Muscle of back (tissue), 3 donors: ENCODE measurements at regions not wholly inside any gene's neighbourhood (a gene's known extent, or its start where the extent isn't known, plus 50 kb on each side); places are given as distances from the start of the nearest gene placed in this dataset.
A peak's percentile ranks its signal among the peaks of the same experiment; 100 is the strongest.

Experiments used
- DNase-seq, 3 donors: peaks; one replicate each; pipeline versions ENCODE4 v3.0.0 to v3.0.0-alpha.2; 2013

- no peak for DNase-seq
Observed at GRCh38 chr13:111925146-111925875, 141.6 kb upstream of the SOX1 start.

DNA sequence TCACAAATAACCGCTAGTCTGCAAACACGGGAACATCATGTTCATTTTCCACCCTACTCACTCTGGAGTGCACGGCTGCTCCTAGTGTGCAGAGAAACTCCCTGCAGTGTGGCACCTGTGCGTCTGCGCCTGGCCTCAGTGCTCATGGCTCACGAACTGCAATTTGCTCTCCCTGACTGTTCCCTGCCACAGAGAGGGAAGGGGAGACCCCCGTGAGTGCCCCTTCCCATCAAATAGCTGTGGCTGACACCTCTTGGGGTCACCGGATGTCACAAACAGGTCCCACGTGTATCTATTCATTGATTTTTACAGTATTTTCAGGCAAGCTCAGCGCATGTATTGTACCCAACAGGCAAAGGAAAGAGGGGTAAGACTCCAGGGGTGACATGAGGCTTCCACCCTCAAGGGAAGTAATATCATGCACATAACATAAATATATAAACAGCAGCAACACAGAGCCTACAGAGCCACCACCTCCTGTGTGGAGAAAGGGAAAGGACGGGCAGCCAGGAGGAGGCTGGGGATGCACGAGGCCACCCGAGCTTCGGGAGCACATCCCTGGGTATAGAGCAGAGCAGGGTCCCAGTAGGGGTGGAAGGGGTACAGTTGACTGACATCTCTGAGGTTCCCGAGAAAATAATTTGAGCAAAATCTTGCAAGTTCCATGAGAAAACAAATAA, 140.3 kb upstream of the SOX1 start:
- DNase-seq: no peak

DNA sequence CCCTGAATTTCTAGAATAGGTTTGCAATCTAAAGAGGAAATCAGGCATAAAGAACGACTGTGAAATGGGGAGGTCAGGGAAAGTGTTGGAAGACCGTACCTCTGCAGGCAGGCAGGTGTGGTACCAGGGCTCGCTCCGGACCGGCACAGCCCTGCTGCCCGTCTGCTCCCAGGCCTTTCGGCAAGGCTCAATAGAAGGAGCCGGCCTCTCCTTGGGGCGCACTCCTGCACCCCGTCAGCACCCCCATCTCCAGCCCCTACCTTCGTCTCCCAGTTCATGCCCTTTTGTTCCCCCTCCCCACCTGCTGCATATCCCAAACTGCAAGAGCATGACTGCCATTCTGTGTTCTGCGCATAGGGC, 139.8 kb upstream of the SOX1 start:
- no peak for DNase-seq

DNA sequence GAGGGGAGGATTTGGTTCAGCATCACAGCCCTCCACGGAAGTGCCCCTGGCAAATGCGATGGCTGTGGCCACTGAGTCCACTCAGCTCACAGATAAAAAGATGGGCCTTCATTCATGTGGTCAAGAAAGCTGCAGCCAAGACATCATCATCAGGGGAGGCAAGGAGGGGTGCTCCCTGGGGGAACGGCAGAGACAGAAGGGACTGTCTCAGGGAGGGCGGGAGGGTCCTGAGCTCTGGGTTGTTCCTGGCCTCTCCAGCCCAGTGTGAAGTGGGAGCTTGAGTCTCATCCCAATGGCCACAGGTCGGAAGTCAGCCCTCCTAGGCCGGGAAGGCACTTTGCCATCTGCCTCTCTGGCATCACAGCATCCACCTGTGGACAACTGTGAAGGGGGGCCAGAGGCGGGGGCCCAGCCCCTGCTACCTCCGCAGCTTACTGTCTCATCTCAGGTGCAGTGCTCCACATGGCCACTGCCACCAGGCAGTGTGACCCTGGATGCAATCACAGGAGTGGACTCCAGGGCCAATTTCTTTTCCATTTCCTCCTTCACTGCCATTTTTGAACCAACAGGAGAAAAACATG, 137.8 kb upstream of the SOX1 start:
- no peak for DNase-seq

- no peak for DNase-seq
Observed at GRCh38 chr13:111936267-111936925, 130.6 kb upstream of the SOX1 start.

- peak; percentile 7 to 64 (median 32) for DNase-seq
Observed at GRCh38 chr13:111937777-111938311, 129.1 kb upstream of the SOX1 start.

GRCh38 chr13:111938741-111939665, 127.9 kb upstream of the SOX1 start:
- peak in 1 of 3 donors; percentile 26 for DNase-seq

DNA sequence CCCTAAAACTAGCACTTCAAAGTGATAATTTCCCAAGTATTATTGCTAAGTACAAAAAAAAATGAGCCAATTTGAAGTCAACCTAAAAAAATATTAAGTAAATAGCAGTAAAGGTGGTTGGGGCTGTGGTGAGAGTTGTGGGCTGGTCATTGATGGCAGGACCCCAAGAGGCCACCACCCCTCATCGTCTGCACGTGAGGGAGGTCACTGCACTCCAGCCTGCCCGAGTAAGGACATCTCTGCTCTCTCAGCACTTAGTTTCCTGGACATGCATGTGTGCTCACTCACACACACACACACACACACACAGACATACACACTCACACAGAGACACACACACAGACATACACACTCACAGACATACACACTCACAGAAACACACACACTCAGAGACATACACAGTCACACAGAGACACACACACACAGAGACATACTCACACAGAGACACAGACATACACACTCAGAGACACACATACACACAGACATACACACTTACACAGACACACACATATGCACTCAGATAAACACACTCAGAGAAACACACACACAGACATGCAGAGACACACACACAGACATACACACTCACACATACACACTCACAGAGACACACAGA, 127.2 kb upstream of the SOX1 start:
- DNase-seq: no peak

DNA sequence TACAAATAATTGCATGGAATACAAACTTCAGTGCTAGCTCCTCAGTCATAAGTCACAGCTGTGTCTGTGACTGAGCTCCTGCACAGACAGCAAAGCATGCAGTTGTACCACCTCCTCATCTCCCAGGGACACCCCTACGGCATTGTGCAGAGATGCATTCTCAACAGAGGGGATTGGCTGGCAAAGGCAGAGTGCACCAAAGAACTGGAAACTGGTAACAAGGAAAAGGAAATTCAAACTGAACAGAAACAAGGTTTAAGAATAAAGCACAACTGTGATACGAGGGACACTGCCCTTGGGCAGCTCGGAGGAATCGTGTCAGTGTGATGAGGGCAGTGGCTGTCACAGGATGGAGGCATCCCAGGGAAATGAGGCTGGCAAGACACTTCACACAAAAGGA, 126.1 kb upstream of the SOX1 start:
- DNase-seq: no peak

GRCh38 chr13:111941845-111942447, 125.0 kb upstream of the SOX1 start:
- no peak for DNase-seq

DNA sequence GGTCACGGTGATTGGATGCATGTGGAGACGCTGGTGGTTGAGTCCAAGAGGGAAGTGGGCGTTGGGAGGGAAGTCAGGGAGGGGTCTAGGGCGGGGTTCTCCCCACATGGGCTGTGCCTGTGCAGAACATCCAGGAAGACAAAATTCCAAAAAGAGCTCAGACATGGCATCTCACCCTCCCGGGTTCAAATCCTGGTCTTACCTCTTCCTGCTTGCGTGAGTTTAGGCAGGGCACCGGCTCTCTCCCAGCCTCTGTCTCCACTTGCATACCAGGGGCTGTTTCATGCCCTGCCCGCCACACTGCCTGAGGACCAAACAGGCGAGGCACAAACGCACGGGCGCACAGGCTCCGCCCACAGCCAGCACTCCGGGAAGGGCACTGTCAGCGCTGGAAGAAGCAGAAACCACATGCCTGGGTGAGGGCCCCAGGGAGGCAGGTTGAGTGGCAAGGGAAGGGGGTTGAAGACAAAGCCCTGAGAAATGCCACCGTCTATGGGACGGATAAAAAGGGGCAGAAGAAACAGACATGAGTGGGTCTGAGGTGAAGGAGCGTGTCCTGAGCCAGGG, 123.6 kb upstream of the SOX1 start:
- DNase-seq: no peak

DNA sequence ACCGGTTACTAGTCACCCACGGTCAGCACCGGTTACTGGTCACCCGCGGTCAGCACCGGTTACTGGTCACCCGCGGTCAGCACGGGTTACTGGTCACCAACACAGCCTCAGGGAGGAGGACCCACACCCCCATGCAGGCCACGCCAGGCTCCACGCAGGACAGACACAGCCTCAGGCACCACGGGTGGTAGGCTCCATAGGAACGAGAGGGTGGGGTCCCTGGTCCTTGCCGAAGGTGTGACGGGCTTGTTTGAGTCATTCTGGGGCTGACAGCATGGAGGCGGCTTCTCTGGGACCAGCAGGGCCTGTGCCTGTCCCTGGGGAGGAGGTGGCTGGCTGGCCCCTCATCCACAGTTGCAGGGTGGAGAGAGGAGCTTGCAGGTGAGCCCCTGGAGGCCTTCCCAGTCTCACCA, 122.8 kb upstream of the SOX1 start:
- no peak for DNase-seq

GRCh38 chr13:111945086-111945485, 121.9 kb upstream of the SOX1 start:
- DNase-seq: no peak

- no peak for DNase-seq
Observed at GRCh38 chr13:111946214-111946613, 120.7 kb upstream of the SOX1 start.

DNA sequence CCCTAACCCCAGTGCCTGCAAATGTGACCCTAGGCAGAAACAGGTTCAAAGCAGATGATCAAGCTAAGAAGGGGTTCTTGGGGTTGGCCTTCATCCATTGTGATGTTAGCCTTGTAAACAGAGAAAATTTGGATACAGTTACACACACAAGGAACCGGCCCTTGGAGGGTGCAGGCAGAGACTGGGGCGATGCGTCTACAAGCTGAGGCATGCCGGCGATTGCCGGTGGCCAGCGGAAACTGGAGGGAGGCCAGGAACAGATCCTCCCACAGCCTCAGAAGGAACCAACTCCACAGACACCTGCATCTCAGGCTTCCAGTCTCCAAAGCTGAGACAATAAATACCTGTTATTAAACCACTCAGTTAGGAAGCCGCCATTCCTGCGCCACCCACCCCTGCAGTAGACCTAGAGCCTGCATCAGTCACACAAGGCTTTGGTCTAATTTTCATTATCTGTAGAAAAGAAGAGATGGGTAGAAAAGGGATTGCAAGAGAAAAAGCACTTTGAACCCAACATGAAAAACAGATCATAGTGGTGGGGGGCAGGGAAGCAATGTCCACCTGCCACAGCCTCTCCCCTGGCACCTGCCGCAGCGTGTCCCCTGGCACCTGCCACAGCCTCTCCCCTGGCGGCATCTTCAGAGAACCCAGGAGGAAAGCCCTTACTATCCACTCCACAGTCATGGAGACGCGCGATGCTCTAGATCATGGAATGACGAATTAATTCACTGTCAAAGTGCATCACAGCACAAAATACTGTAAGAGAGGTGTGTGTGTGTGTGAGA, 119.7 kb upstream of the SOX1 start:
- DNase-seq: no peak

DNA sequence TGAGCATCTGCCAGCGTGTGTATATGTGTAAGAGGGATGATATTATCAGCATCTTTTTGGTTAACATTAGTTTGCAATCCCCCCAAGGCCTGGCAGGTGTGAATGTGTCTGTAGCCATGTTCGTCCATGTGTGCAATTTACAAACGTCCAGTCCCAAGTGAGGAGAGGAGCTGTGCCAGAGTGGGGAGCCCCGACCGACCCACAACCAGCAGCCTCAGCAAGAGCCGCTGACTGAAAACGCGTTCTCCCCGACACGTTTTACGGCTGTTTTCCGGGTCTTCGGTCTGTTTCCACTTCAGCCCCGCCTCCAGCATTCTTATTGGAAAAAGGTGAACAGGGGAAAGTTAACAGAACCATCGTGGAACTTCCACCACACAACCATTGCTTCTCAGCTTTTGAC, 119.1 kb upstream of the SOX1 start:
- DNase-seq: no peak

DNA sequence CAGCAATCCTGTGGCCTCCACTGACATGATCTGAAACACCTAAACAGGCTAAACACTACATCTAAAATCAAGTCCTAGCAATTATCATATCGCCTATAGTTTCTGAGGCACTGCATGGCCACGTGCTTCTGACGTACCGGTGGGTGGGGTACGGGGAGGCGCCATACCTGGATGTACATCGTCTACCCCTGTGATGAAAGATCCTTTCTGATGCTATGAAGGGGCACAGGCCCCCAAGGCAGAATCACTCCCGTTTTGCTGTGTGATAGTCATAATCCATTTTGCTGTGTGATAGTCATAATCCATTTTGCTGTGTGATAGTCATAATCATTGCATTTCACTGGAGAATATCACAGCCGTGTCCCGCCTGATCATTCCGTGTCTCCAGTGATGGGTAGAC, 118.7 kb upstream of the SOX1 start:
- DNase-seq: no peak

- DNase-seq: no peak
Observed at GRCh38 chr13:111948811-111949210, 118.1 kb upstream of the SOX1 start.

DNA sequence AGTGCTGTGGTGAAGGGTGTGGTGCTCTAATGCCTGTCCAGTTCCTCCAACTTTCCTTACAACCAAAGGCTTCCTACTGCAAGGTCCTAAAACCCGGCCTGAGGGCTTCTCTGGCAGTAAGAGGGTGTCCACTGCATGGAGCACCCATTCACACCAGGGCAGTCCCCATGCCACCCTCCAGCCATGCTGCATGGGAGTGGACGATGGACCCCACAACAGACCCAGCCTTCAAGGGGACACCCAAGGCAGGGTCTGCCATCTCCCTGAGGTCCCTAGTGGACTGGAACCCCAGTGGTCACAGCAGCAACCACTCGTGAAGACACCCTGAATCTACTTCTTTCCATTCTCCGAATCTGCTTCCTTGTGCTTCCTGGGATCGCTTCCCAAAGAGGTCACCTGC, 117.6 kb upstream of the SOX1 start:
- no peak for DNase-seq
